ENCODE measurements at regions not wholly inside any gene's neighbourhood (a gene's known extent, or its start where the extent isn't known, plus 50 kb on each side); places are given as distances from the start of the nearest gene placed in this dataset.

- no peaks in the 10 kb centered on the region for H3K4me1 Mint-ChIP-seq (ENCODE audit: low read depth)
- no peaks in the 10 kb centered on the region for H3K27me3 Mint-ChIP-seq (ENCODE audit: low read depth)
- no peaks in the 10 kb centered on the region for H3K36me3 Mint-ChIP-seq (ENCODE audit: insufficient read depth in 2 of 2)
- no peak for DNase-seq
- no peak overlapping the region for H3K27ac Mint-ChIP-seq
- H3K4me3 Mint-ChIP-seq, result no peak overlapping the region
- ATAC-seq (replicated peaks in 1 of 2), result no peak
- H3K9me3 Mint-ChIP-seq, result no peaks in the 10 kb centered on the region
Measured at GRCh38 chr22:48890693-48891554, 936.7 kb downstream of the BRD1 start.

GRCh38 chr22:48889887-48890692, 937.6 kb downstream of the BRD1 start:
- no peaks in the 10 kb centered on the region for H3K27me3 Mint-ChIP-seq (ENCODE audit: low read depth)
- H3K4me1 Mint-ChIP-seq (ENCODE audit: low read depth), result no peaks in the 10 kb centered on the region
- H3K4me3 Mint-ChIP-seq, result no peak overlapping the region
- no peaks in the 10 kb centered on the region for H3K9me3 Mint-ChIP-seq
- H3K36me3 Mint-ChIP-seq (ENCODE audit: insufficient read depth in 2 of 2), result no peaks in the 10 kb centered on the region
- DNase-seq (no peak), ATAC-seq (replicated peaks in 1 of 2) (no peak)
- no peak overlapping the region for H3K27ac Mint-ChIP-seq

GRCh38 chr22:48889209-48889830, 938.4 kb downstream of the BRD1 start:
- no peak overlapping the region for H3K27ac Mint-ChIP-seq
- H3K4me1 Mint-ChIP-seq (ENCODE audit: low read depth), result no peaks in the 10 kb centered on the region
- H3K4me3 Mint-ChIP-seq, result no peak overlapping the region
- no peaks in the 10 kb centered on the region for H3K9me3 Mint-ChIP-seq
- DNase-seq (no peak), ATAC-seq (replicated peaks in 1 of 2) (no peak)
- H3K36me3 Mint-ChIP-seq (ENCODE audit: insufficient read depth in 2 of 2), result no peaks in the 10 kb centered on the region
- no peaks in the 10 kb centered on the region for H3K27me3 Mint-ChIP-seq (ENCODE audit: low read depth)

GRCh38 chr22:48888466-48889208, 939.0 kb downstream of the BRD1 start:
- ATAC-seq (replicated peaks in 1 of 2) (no peak), DNase-seq (no peak)
- Mint-ChIP-seq H3K36me3 (ENCODE audit: insufficient read depth in 2 of 2) (no peaks in the 10 kb centered on the region), H3K4me1 (ENCODE audit: low read depth) (no peaks in the 10 kb centered on the region), H3K9me3 (no peaks in the 10 kb centered on the region), H3K4me3 (no peak overlapping the region), H3K27me3 (ENCODE audit: low read depth) (no peaks in the 10 kb centered on the region), H3K27ac (no peak overlapping the region)

- no peaks in the 10 kb centered on the region for H3K36me3 Mint-ChIP-seq (ENCODE audit: insufficient read depth in 2 of 2)
- no peak overlapping the region for H3K4me3 Mint-ChIP-seq
- H3K9me3 Mint-ChIP-seq, result no peaks in the 10 kb centered on the region
- no peaks in the 10 kb centered on the region for H3K4me1 Mint-ChIP-seq (ENCODE audit: low read depth)
- no peaks in the 10 kb centered on the region for H3K27me3 Mint-ChIP-seq (ENCODE audit: low read depth)
- DNase-seq (no peak), ATAC-seq (replicated peaks in 1 of 2) (no peak)
- no peak overlapping the region for H3K27ac Mint-ChIP-seq
Measured at GRCh38 chr22:48887394-48888332, 940.0 kb downstream of the BRD1 start.

- Mint-ChIP-seq H3K27me3 (ENCODE audit: low read depth) (no peaks in the 10 kb centered on the region), H3K4me3 (no peak overlapping the region), H3K9me3 (no peaks in the 10 kb centered on the region), H3K27ac (no peak overlapping the region), H3K36me3 (ENCODE audit: insufficient read depth in 2 of 2) (no peaks in the 10 kb centered on the region), H3K4me1 (ENCODE audit: low read depth) (no peaks in the 10 kb centered on the region)
- ATAC-seq (replicated peaks in 1 of 2), result no peak
- no peak for DNase-seq
Measured at GRCh38 chr22:48886604-48887393, 940.9 kb downstream of the BRD1 start.

DNA sequence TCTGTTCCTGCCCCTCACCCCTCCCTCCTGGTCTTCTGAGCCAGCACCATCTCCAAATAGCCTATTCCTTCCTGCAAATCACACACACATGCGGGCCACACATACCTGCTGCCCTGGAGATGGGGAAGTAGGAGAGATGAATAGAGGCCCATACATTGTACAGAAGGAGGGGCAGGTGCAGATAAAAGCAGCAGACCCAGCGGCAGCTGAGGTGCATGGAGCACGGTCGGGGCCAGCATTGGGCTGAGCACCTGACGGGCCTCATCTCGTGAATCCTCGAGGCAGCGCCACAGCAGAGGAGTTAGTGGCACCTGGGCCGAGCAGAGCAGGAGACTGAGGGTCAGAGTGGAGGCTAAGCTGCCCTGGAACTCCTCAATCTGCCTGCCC, 941.8 kb downstream of the BRD1 start:
- H3K4me3 Mint-ChIP-seq, result no peak overlapping the region
- no peaks in the 10 kb centered on the region for H3K4me1 Mint-ChIP-seq (ENCODE audit: low read depth)
- no peak for ATAC-seq (replicated peaks in 1 of 2)
- H3K27me3 Mint-ChIP-seq (ENCODE audit: low read depth), result no peaks in the 10 kb centered on the region
- no peaks in the 10 kb centered on the region for H3K36me3 Mint-ChIP-seq (ENCODE audit: insufficient read depth in 2 of 2)
- DNase-seq, result no peak
- H3K27ac Mint-ChIP-seq, result no peak overlapping the region
- no peaks in the 10 kb centered on the region for H3K9me3 Mint-ChIP-seq

DNA sequence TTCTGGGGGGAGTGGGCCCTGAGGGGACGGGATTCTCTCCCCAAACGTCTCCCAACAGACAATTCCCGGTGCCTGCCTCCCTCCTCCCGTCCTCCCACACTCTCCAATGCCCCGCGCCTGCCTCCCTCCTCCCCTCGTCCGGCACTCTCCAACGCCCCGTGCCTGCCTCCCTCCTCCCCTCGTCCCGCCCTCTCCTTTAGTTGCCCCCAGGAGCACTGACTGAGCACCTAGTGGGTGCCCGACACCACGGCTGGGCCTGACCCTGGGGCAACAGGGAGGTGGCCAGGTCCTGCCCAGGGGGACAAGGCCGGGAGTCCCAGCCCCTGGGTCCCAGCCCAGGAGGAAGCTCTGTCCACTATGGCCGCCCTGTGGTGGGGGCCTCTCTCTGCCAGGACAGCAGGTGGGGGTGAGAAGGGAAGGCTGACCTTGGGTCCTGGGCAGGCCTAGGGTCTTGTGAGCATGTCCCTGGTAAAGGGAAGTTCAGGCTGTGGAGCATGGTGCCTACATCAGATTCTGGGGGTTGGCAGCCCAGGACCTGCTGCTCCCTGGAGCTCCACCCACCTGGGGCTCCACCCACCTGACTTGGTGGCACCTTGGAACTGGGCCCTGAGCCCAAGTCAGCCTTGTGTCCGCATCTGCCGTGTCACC, 942.3 kb downstream of the BRD1 start:
- DNase-seq (no peak), ATAC-seq (replicated peaks in 1 of 2) (no peak)
- Mint-ChIP-seq H3K36me3 (ENCODE audit: insufficient read depth in 2 of 2) (no peaks in the 10 kb centered on the region), H3K4me1 (ENCODE audit: low read depth) (no peaks in the 10 kb centered on the region), H3K9me3 (no peaks in the 10 kb centered on the region), H3K27ac (no peak overlapping the region), H3K27me3 (ENCODE audit: low read depth) (no peaks in the 10 kb centered on the region), H3K4me3 (no peak overlapping the region)

DNA sequence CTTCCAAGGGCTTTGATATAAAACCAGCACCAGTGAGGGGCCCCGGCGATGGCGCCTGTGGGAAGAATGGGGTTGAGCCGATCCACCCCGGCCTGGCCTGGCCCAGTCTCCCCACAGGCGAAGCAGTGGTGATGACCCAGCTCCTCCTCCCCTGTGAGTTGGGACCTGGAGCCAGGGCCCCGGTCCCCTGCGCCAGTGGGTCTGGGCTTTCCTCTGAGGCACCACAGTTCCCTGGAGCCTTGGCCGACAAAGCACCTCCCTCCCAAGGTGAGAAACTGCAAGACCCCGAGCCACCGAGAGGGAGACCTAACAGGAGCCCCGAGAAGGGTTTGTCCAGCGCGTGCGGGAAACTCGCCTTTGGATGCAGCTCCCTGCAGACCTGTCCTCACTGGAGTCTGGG, 942.9 kb downstream of the BRD1 start:
- H3K4me3 Mint-ChIP-seq, result no peak overlapping the region
- H3K36me3 Mint-ChIP-seq (ENCODE audit: insufficient read depth in 2 of 2), result no peaks in the 10 kb centered on the region
- no peaks in the 10 kb centered on the region for H3K4me1 Mint-ChIP-seq (ENCODE audit: low read depth)
- ATAC-seq (replicated peaks in 1 of 2) (no peak), DNase-seq (no peak)
- no peak overlapping the region for H3K27ac Mint-ChIP-seq
- H3K9me3 Mint-ChIP-seq, result no peaks in the 10 kb centered on the region
- peaks cover under 1% of the 10 kb centered on the region for H3K27me3 Mint-ChIP-seq (ENCODE audit: low read depth)

DNA sequence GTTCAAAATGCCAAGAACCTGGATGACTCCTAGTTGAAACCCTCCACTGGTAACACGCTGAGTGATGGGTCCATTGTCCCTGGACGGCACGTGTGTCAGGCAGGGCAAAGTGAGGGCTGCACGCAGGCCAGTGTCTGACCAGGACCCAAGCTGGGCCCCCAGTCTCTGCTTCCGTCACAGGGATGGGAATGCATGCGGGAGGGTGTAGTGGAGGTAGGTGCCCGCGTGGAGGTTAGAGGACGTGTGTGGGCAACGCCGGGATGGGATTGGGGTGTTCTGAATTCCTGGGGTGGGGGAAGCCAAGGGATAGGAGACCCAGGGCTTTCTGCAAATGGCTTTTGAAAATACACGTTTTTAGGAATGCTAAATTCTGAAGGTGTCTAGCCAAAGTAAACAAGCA, 943.3 kb downstream of the BRD1 start:
- no peak for DNase-seq
- Mint-ChIP-seq H3K4me3 (no peak overlapping the region), H3K27ac (no peak overlapping the region), H3K9me3 (no peaks in the 10 kb centered on the region), H3K27me3 (ENCODE audit: low read depth) (peaks cover 5% of the 10 kb centered on the region), H3K36me3 (ENCODE audit: insufficient read depth in 2 of 2) (no peaks in the 10 kb centered on the region), H3K4me1 (ENCODE audit: low read depth) (no peaks in the 10 kb centered on the region)
- ATAC-seq (replicated peaks in 1 of 2), result no peak

DNA sequence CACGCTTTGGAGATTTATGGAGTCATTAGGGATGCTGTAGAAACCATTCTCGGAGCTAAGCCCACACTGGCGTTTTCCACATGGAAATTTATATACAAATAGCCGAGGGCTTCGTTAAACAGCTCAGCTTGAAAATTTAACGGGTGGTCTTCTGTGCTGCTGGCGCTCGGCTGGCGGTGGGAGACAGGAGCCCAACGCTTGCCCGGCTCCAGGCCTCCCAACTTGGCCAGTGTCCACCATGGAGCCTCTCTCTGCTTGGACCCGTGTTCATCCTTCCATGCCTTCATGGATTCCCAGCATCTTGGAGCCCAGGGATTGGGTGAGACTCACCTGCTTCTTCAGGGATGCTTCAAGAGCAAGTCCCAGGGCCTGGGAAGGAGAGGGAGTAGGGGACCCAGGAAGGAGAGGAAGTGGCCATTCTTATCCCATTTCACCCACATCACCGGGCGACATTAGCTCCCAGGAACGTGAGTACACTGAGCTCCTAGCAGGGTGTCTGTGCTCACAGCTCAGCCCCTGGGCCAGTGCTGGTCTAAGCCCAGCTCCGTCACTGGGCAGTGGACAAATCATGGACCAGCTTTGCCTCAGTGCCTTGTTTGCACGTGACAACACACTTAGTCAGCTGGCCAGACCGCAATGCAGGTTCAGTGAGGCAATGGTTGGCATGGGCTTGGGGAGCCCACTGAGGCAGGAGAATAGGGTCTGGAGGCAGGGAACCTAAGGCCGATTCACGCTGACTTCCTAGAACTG, 944.3 kb downstream of the BRD1 start:
- Mint-ChIP-seq H3K27ac (no peak overlapping the region), H3K9me3 (no peaks in the 10 kb centered on the region), H3K36me3 (ENCODE audit: insufficient read depth in 2 of 2) (no peaks in the 10 kb centered on the region), H3K4me3 (no peak overlapping the region), H3K4me1 (ENCODE audit: low read depth) (no peaks in the 10 kb centered on the region), H3K27me3 (ENCODE audit: low read depth) (peaks cover 10% of the 10 kb centered on the region)
- ATAC-seq (replicated peaks in 1 of 2) (no peak), DNase-seq (no peak)
